H9 (cell line): ENCODE measurements at regions not wholly inside any gene's neighbourhood (a gene's known extent, or its start where the extent isn't known, plus 50 kb on each side); places are given as distances from the start of the nearest gene placed in this dataset.

Experiments
- DNase-seq: peaks from one replicate; pipeline ENCODE4 v3.0.0-alpha.2; 2017
- H2AFZ ChIP-seq: one replicate; pipeline ENCODE4 v1.6.1; 2013; ENCODE audit warnings: mild to moderate bottlenecking, low read length, control low read depth, moderate library complexity
- H2AK5ac ChIP-seq: 2 replicates; pipeline ENCODE4 v1.6.1; 2013; ENCODE audit warnings: low read length, control low read depth, mixed read lengths; ENCODE audit not compliant: insufficient read length
- H2BK120ac ChIP-seq: one replicate; pipeline ENCODE4 v1.6.1; 2013; ENCODE audit warnings: low read depth, mild to moderate bottlenecking, low read length, control low read depth, inconsistent platforms; ENCODE audit not compliant: poor library complexity, severe bottlenecking
- H2BK12ac ChIP-seq: 2 replicates; pipeline ENCODE4 v1.6.1; 2013; ENCODE audit warnings: low read length, control low read depth, mixed read lengths, low read depth; ENCODE audit not compliant: insufficient read length
- H2BK15ac ChIP-seq: 2 replicates; pipeline ENCODE4 v1.6.1; 2013; ENCODE audit warnings: low read depth, low read length, control low read depth
- H2BK20ac ChIP-seq: one replicate; pipeline ENCODE4 v1.6.1; 2013; ENCODE audit warnings: low read depth, mild to moderate bottlenecking, low read length, control low read depth, inconsistent platforms; ENCODE audit not compliant: poor library complexity, severe bottlenecking
- H2BK5ac ChIP-seq: 2 replicates; pipeline ENCODE4 v1.6.1; 2013; ENCODE audit warnings: low read length, control low read depth, mixed read lengths; ENCODE audit not compliant: insufficient read length
- H3K14ac ChIP-seq: 2 replicates; pipeline ENCODE4 v1.6.1; 2013; ENCODE audit warnings: low read length, control low read depth; ENCODE audit not compliant: insufficient read depth
- H3K18ac ChIP-seq: 2 replicates; pipeline ENCODE4 v1.6.1; 2013; ENCODE audit warnings: low read depth, mild to moderate bottlenecking, mixed read lengths, low read length, control low read depth; ENCODE audit not compliant: insufficient read length
- H3K23ac ChIP-seq: 2 replicates; pipeline ENCODE4 v1.6.1; 2013; ENCODE audit warnings: low read length, control low read depth, mixed read lengths, low read depth; ENCODE audit not compliant: insufficient read length
- H3K23me2 ChIP-seq: 2 replicates; pipeline ENCODE4 v1.6.1; 2013; ENCODE audit warnings: low read depth, mild to moderate bottlenecking, mixed read lengths, low read length, control low read depth; ENCODE audit not compliant: insufficient read length, poor library complexity, severe bottlenecking
- H3K27ac ChIP-seq: 2 replicates; pipeline ENCODE4 v1.5.1; 2013; ENCODE audit warnings: low read length, control low read depth, mixed read lengths, low read depth; ENCODE audit not compliant: insufficient read length
- H3K27me3 ChIP-seq: 2 replicates; pipeline ENCODE4 v1.6.1; 2013; ENCODE audit warnings: low read length, control low read depth, inconsistent platforms; ENCODE audit not compliant: insufficient read depth
- H3K4ac ChIP-seq: 2 replicates; pipeline ENCODE4 v1.6.1; 2013; ENCODE audit warnings: low read depth, mild to moderate bottlenecking, control low read depth, inconsistent platforms, low read length, moderate library complexity
- H3K4me1 ChIP-seq: 2 replicates; pipeline ENCODE4 v1.6.1; 2013; ENCODE audit warnings: low read length, control low read depth, inconsistent platforms; ENCODE audit not compliant: insufficient read depth
- H3K4me2 ChIP-seq: 2 replicates; pipeline ENCODE4 v1.6.1; 2013; ENCODE audit warnings: low read length, control low read depth, mixed read lengths; ENCODE audit not compliant: insufficient read length, insufficient read depth
- H3K56ac ChIP-seq: 2 replicates; pipeline ENCODE4 v1.6.1; 2013; ENCODE audit warnings: low read depth, mild to moderate bottlenecking, mixed read lengths, low read length, control low read depth; ENCODE audit not compliant: insufficient read length
- H3K79me1 ChIP-seq: 2 replicates; pipeline ENCODE4 v1.6.1; 2013; ENCODE audit warnings: low read depth, mild to moderate bottlenecking, moderate library complexity, low read length, control low read depth, inconsistent platforms; ENCODE audit not compliant: insufficient read depth, poor library complexity, severe bottlenecking
- H3K79me2 ChIP-seq: 2 replicates; pipeline ENCODE4 v1.6.1; 2013; ENCODE audit warnings: low read length, control low read depth, inconsistent platforms; ENCODE audit not compliant: insufficient read depth
- H3K9ac ChIP-seq: 2 replicates; pipeline ENCODE4 v1.6.1; 2013; ENCODE audit warnings: low read length, control low read depth, mixed read lengths; ENCODE audit not compliant: insufficient read length; ENCODE audit errors: extremely low read depth
- H3K9me3 ChIP-seq: one replicate; pipeline ENCODE4 v1.6.1; 2013; ENCODE audit warnings: low read depth, low read length, inconsistent platforms; ENCODE audit not compliant: control insufficient read depth
- H3T11ph ChIP-seq: one replicate; pipeline ENCODE4 v1.6.1; 2013; ENCODE audit warnings: mild to moderate bottlenecking, low read length, control low read depth, inconsistent platforms
- H4K20me1 ChIP-seq: one replicate; pipeline ENCODE4 v1.6.1; 2013; ENCODE audit not compliant: control insufficient read depth, insufficient read length, insufficient read depth
- H4K5ac ChIP-seq: 2 replicates; pipeline ENCODE4 v1.6.1; 2013; ENCODE audit warnings: low read depth, mild to moderate bottlenecking, mixed read lengths, low read length, control low read depth; ENCODE audit not compliant: insufficient read length
- H4K8ac ChIP-seq: replicated peaks from 2 replicates; pipeline ENCODE4 v1.6.1; 2013; ENCODE audit warnings: low read length, control low read depth, mixed read lengths, low read depth; ENCODE audit not compliant: insufficient read length
- H4K91ac ChIP-seq: 2 replicates; pipeline ENCODE4 v1.6.1; 2013; ENCODE audit warnings: low read depth, mild to moderate bottlenecking, moderate library complexity, mixed read lengths, low read length, control low read depth; ENCODE audit not compliant: insufficient read length
- H3K27ac Mint-ChIP-seq, 3 experiments: 2 replicates in 2 of 3; 3 replicates in 1 of 3; pipeline ENCODE4 v1.8.0; 2020 to 2021; ENCODE audit warnings: mixed read lengths in 3 of 3, mild to moderate bottlenecking in 1 of 3, moderate library complexity in 1 of 3
- H3K27me3 Mint-ChIP-seq: 2 replicates; pipeline ENCODE4 v1.8.0; 2021; ENCODE audit warnings: low read depth, mild to moderate bottlenecking, moderate library complexity, mixed read lengths
- H3K36me3 Mint-ChIP-seq, 3 experiments: 2 replicates in 2 of 3; 3 replicates in 1 of 3; pipeline ENCODE4 v1.8.0; 2020 to 2021; ENCODE audit warnings: low read depth in 3 of 3, mixed read lengths in 3 of 3; ENCODE audit not compliant: insufficient read depth in 1 of 3
- H3K4me1 Mint-ChIP-seq, 2 experiments: 2 replicates each; pipeline ENCODE4 v1.8.0; 2020; ENCODE audit warnings: mixed read lengths in 2 of 2
- H3K4me3 Mint-ChIP-seq, 2 experiments: 2 replicates in 1 of 2; 3 replicates in 1 of 2; pipeline ENCODE4 v1.8.0; 2020 to 2021; ENCODE audit warnings: mild to moderate bottlenecking in 2 of 2, mixed read lengths in 2 of 2, moderate library complexity in 1 of 2
- H3K9me3 Mint-ChIP-seq, 2 experiments: 2 replicates in 1 of 2; 3 replicates in 1 of 2; pipeline ENCODE4 v1.8.0; 2020; ENCODE audit warnings: mild to moderate bottlenecking in 2 of 2, mixed read lengths in 2 of 2, moderate library complexity in 1 of 2
- WGBS: extraction: QIAGEN DNeasy Blood & Tissue Kit; methylation state at CpG from one replicate; pipeline ENCODE4 v1.1.7; 2013; ENCODE audit warnings: missing lambda C conversion rate, low lambda C conversion rate, mixed read lengths; ENCODE audit not compliant: insufficient read length; ENCODE audit errors: extremely low coverage; 5-methylcytosine and 5-hydroxymethylcytosine counted together
- TF ChIP-seq, protein P1 (sequence below): fragments of 200-600 bp; sonication (generic); conservative IDR thresholded peaks from 3 replicates; pipeline ENCODE4 v1.8.0; 2021; ENCODE audit warnings: antibody characterized with exemption, mild to moderate bottlenecking

- no peak overlapping the region for H4K5ac ChIP-seq
- no peak overlapping the region for H3K56ac ChIP-seq
- no peak overlapping the region for H2AFZ ChIP-seq
- H2AK5ac ChIP-seq, result no peak overlapping the region
- H3K79me2 ChIP-seq, result no peaks in the 10 kb centered on the region
- DNase-seq, result no peak
- H4K20me1 ChIP-seq, result no peaks in the 10 kb centered on the region
- H3K4ac ChIP-seq, result no peak overlapping the region
- no peak overlapping the region for H3K14ac ChIP-seq
- no peak overlapping the region for H4K8ac ChIP-seq
- no peaks in the 10 kb centered on the region for H3K4me1 ChIP-seq
- H2BK5ac ChIP-seq, result no peak overlapping the region
- WGBS, result no CpG with 5 or more reads among the region's 3 CpGs
- no peak overlapping the region for H4K91ac ChIP-seq
- no peak overlapping the region for H2BK120ac ChIP-seq
- H3K4me2 ChIP-seq, result no peak overlapping the region
- TF ChIP-seq, protein P1, sequence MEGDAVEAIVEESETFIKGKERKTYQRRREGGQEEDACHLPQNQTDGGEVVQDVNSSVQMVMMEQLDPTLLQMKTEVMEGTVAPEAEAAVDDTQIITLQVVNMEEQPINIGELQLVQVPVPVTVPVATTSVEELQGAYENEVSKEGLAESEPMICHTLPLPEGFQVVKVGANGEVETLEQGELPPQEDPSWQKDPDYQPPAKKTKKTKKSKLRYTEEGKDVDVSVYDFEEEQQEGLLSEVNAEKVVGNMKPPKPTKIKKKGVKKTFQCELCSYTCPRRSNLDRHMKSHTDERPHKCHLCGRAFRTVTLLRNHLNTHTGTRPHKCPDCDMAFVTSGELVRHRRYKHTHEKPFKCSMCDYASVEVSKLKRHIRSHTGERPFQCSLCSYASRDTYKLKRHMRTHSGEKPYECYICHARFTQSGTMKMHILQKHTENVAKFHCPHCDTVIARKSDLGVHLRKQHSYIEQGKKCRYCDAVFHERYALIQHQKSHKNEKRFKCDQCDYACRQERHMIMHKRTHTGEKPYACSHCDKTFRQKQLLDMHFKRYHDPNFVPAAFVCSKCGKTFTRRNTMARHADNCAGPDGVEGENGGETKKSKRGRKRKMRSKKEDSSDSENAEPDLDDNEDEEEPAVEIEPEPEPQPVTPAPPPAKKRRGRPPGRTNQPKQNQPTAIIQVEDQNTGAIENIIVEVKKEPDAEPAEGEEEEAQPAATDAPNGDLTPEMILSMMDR, result no peak
- Mint-ChIP-seq H3K4me1 (peaks cover 2 to 16% of the 10 kb centered on the region in 2 experiments; a peak in 3 of 4 replicates), H3K27me3 (peaks cover 5% of the 10 kb centered on the region; the same call in 1 of the 2 replicates), H3K27ac (no peak overlapping the region), H3K36me3 (peaks cover 0 to 9% (median 6%) of the 10 kb centered on the region in 3 experiments; a peak in 4 of 7 replicates), H3K9me3 (peaks cover 8 to 16% of the 10 kb centered on the region in 2 experiments; a peak in 3 of 5 replicates), H3K4me3 (no peak overlapping the region)
- H3K23me2 ChIP-seq, result no peaks in the 10 kb centered on the region
- no peak overlapping the region for H2BK12ac ChIP-seq
- H3K23ac ChIP-seq, result no peak overlapping the region
- H3K27me3 ChIP-seq, result no peaks in the 10 kb centered on the region
- H2BK20ac ChIP-seq, result no peak overlapping the region
- H3K79me1 ChIP-seq, result no peaks in the 10 kb centered on the region
- no peak overlapping the region for H3T11ph ChIP-seq
- no peak overlapping the region for H3K18ac ChIP-seq
- H2BK15ac ChIP-seq, result no peak overlapping the region
- H3K9me3 ChIP-seq, result peaks cover 6% of the 10 kb centered on the region
- H3K27ac ChIP-seq, result no peak overlapping the region
- H3K9ac ChIP-seq, result no peak overlapping the region
These were observed 159.5 kb upstream of the HMGA2 start for GRCh38 chr12:65664715-65665250.
